ENCODE measurements at regions not wholly inside any gene's neighbourhood (a gene's known extent, or its start where the extent isn't known, plus 50 kb on each side); places are given as distances from the start of the nearest gene placed in this dataset.

DNA sequence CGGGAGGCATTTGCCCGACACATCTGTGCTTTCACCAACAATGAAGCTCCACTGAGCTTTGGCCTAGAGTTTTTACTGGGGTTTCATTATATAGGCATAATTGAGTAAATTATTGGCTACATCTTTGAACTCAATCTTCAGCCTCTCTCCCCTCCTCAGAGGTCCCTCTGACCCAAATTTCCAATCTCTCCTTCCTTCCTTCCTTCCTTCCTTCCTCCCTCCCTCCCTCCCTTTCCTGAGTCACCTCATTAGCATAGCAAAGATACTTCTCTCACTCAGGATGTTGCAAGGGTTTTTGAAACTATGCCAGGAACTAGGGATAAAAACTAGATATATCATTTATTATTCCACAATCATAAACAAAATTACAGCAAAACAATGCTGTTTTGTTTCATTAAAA is 202.8 kb upstream of the PRNP start:
- TF ChIP-seq CTCF (IDR thresholded peaks at IDR 0.05) (no peak), POLR2A (IDR thresholded peaks at IDR 0.05) (no peak)

GRCh38 chr20:4480104-4480503 is 206.2 kb upstream of the PRNP start:
- Histone ChIP-seq H3K4me1 (no peaks in the 10 kb centered on the region), H3K27me3 (no peaks in the 10 kb centered on the region), H3K36me3 (no peaks in the 10 kb centered on the region), H3K9me3 (no peaks in the 10 kb centered on the region), H3K4me3 (no peak overlapping the region), H3K27ac (no peak overlapping the region)
- intact Hi-C loops (cut with DNase I; ENCODE audit: low total_unique reads), result no loop called here
- TF ChIP-seq CTCF (IDR thresholded peaks at IDR 0.05) (no peak), POLR2A (IDR thresholded peaks at IDR 0.05) (no peak)
- no peak for DNase-seq

More for the DNA sequence above, 202.8 kb upstream of the PRNP start:
- intact Hi-C loops (cut with DNase I; ENCODE audit: low total_unique reads), result no loop called here
- Histone ChIP-seq H3K36me3 (no peaks in the 10 kb centered on the region), H3K27ac (no peak overlapping the region), H3K4me3 (no peak overlapping the region), H3K27me3 (no peaks in the 10 kb centered on the region), H3K9me3 (no peaks in the 10 kb centered on the region), H3K4me1 (no peaks in the 10 kb centered on the region)
- no peak for DNase-seq

GRCh38 chr20:4476903-4477500 is 209.3 kb upstream of the PRNP start:
- intact Hi-C loops (cut with DNase I; ENCODE audit: low total_unique reads), result no loop called here
- Histone ChIP-seq H3K9me3 (no peaks in the 10 kb centered on the region), H3K27ac (no peak overlapping the region), H3K4me1 (no peaks in the 10 kb centered on the region), H3K27me3 (no peaks in the 10 kb centered on the region), H3K36me3 (no peaks in the 10 kb centered on the region), H3K4me3 (no peak overlapping the region)
- no peak for DNase-seq
- no peak for TF ChIP-seq POLR2A (IDR thresholded peaks at IDR 0.05)
- TF ChIP-seq CTCF (IDR thresholded peaks at IDR 0.05), result no peak

- TF ChIP-seq CTCF (IDR thresholded peaks at IDR 0.05) (no peak), POLR2A (IDR thresholded peaks at IDR 0.05) (no peak)
- intact Hi-C loops (cut with DNase I; ENCODE audit: low total_unique reads), result no loop called here
- DNase-seq, result no peak
- no peak overlapping the region for H3K27ac ChIP-seq
- no peaks in the 10 kb centered on the region for H3K4me1 ChIP-seq
- no peaks in the 10 kb centered on the region for H3K27me3 ChIP-seq
- no peaks in the 10 kb centered on the region for H3K36me3 ChIP-seq
- H3K9me3 ChIP-seq, result no peaks in the 10 kb centered on the region
- H3K4me3 ChIP-seq, result no peak overlapping the region
Observed at GRCh38 chr20:4472906-4473305, 213.3 kb upstream of the PRNP start.

GRCh38 chr20:4471221-4471620 is 215.0 kb upstream of the PRNP start:
- no peak overlapping the region for H3K27ac ChIP-seq
- H3K4me1 ChIP-seq, result no peaks in the 10 kb centered on the region
- no peaks in the 10 kb centered on the region for H3K27me3 ChIP-seq
- H3K4me3 ChIP-seq, result no peak overlapping the region
- no peak for DNase-seq
- no peaks in the 10 kb centered on the region for H3K9me3 ChIP-seq
- no peak for TF ChIP-seq CTCF (IDR thresholded peaks at IDR 0.05)
- TF ChIP-seq POLR2A (IDR thresholded peaks at IDR 0.05), result no peak
- intact Hi-C loops (cut with DNase I; ENCODE audit: low total_unique reads), result no loop called here
- no peaks in the 10 kb centered on the region for H3K36me3 ChIP-seq

Data from uterus (tissue), 3 donors.